SU-DHL-6 (cell line): ENCODE measurements at regions not wholly inside any gene's neighbourhood (a gene's known extent, or its start where the extent isn't known, plus 50 kb on each side); places are given as distances from the start of the nearest gene placed in this dataset.

Experiments
- CTCF ChIP-seq: fragments of 200-600 bp; sonication (generic); IDR thresholded peaks from one replicate; pipeline ENCODE4 v1.5.1; 2017; ENCODE audit warnings: antibody characterized with exemption, mild to moderate bottlenecking, low read length, moderate library complexity; ENCODE audit not compliant: insufficient read depth, poor library complexity, severe bottlenecking
- EZH2phosphoT487 ChIP-seq: fragments of 200-600 bp; sonication (generic), shearing (Covaris generic); conservative IDR thresholded peaks from 2 replicates; pipeline ENCODE4 v1.6.1; 2018; ENCODE audit warnings: mild to moderate bottlenecking, antibody characterized with exemption, low read length, moderate library complexity, mixed read lengths

GRCh38 chr5:53259176-53259575 lies 149.6 kb upstream of the MOCS2 start:
- TF ChIP-seq CTCF (no peak), EZH2phosphoT487 (no peak)
